B cell (primary cell): ENCODE measurements at regions not wholly inside any gene's neighbourhood (a gene's known extent, or its start where the extent isn't known, plus 50 kb on each side); places are given as distances from the start of the nearest gene placed in this dataset.

Experiments
- ATAC-seq: fragments of 200-7000 bp; cut with Tn5 transposase; one replicate; pipeline ENCODE4 v1.10.0; 2021; ENCODE audit warnings: low read depth, mild to moderate bottlenecking, moderate number of reproducible peaks, moderate library complexity
- CTCF ChIA-PET: fragments of 350-600 bp; sonication (Branson Sonifier 250); formaldehyde crosslinking; loops from one replicate; lab custom pipeline; 2021; ENCODE audit warnings: antibody characterized with exemption, inconsistent platforms; lab: Charles Lee
- POLR2A ChIA-PET: fragments of 350-600 bp; sonication (Branson Sonifier 250); formaldehyde crosslinking; loops from one replicate; lab custom pipeline; 2021; ENCODE audit warnings: antibody characterized with exemption; lab: Charles Lee
- DNase-seq: peaks from one replicate; pipeline ENCODE4 v3.0.0; 2013
- H2AFZ ChIP-seq: 2 replicates; pipeline ENCODE4 v1.6.1; 2012; ENCODE audit warnings: mild to moderate bottlenecking, low read depth, low read length; ENCODE audit not compliant: insufficient read depth, poor library complexity, severe bottlenecking
- H3K27ac ChIP-seq, 2 donors: 1 replicate in 1 of 2; 2 replicates in 1 of 2; pipeline ENCODE4 v1.5.1; 2012 to 2013; ENCODE audit warnings: low read length in 2 of 2, mild to moderate bottlenecking in 2 of 2, moderate library complexity in 1 of 2
- H3K27me3 ChIP-seq, 4 experiments: fragments of 200-600 bp in 1 of 4; sonication (generic) in 1 of 4; replicated peaks in 1 of 4; 1 replicate in 2 of 4; 2 replicates in 2 of 4; pipeline versions ENCODE4 v1.6.1 to v1.7.0; 2013 to 2016; ENCODE audit warnings: low read length in 3 of 4, mild to moderate bottlenecking in 2 of 4, mixed read lengths in 1 of 4, moderate library complexity in 1 of 4; ENCODE audit not compliant: insufficient read depth in 4 of 4, control insufficient read depth in 3 of 4; ENCODE audit errors: control extremely low read depth in 1 of 4
- H3K36me3 ChIP-seq, 2 experiments: replicated peaks in 1 of 2; 1 replicate in 1 of 2; 2 replicates in 1 of 2; pipeline versions ENCODE4 v1.6.1 to v1.7.1; 2013; ENCODE audit warnings: low read length in 1 of 2; ENCODE audit not compliant: insufficient read depth in 2 of 2, control insufficient read depth in 1 of 2; ENCODE audit errors: control extremely low read depth in 1 of 2, extremely low read depth in 1 of 2
- H3K4me1 ChIP-seq, 2 donors: fragments of 200-600 bp in 1 of 2; sonication (generic) in 1 of 2; 1 replicate in 1 of 2; 2 replicates in 1 of 2; pipeline versions ENCODE4 v1.5.1 to v1.6.1; 2013 to 2017; ENCODE audit warnings: low read length in 2 of 2; ENCODE audit not compliant: control insufficient read depth in 2 of 2, insufficient read depth in 2 of 2
- H3K4me2 ChIP-seq: replicated peaks from 2 replicates; pipeline ENCODE3; 2012; ENCODE audit warnings: mild to moderate bottlenecking, low read depth, low read length; ENCODE audit not compliant: poor library complexity, severe bottlenecking
- H3K4me3 ChIP-seq, 5 experiments: fragments of 200-600 bp in 1 of 5; sonication (generic) in 1 of 5; 1 replicate in 3 of 5; 2 replicates in 2 of 5; pipeline versions ENCODE4 v1.5.1 to v1.7.0; 2011 to 2016; ENCODE audit warnings: low read length in 4 of 5, mild to moderate bottlenecking in 4 of 5, low read depth in 2 of 5, control low read depth in 1 of 5, moderate library complexity in 1 of 5; ENCODE audit not compliant: insufficient read depth in 1 of 5; ENCODE audit errors: control extremely low read depth in 1 of 5, extremely low read depth in 1 of 5
- H3K79me2 ChIP-seq: fragments of 200-600 bp; sonication (generic); one replicate; pipeline ENCODE4 v1.6.0; 2016; ENCODE audit warnings: low read length; ENCODE audit not compliant: control insufficient read depth, insufficient read depth
- H3K9ac ChIP-seq: fragments of 200-600 bp; sonication (generic); 2 replicates; pipeline ENCODE4 v1.6.1; 2017; ENCODE audit warnings: mild to moderate bottlenecking, low read length, moderate library complexity
- H3K9me3 ChIP-seq, 3 donors: one replicate each; pipeline versions ENCODE4 v1.6.1 to v1.7.1; 2013; ENCODE audit warnings: low read length in 2 of 3; ENCODE audit not compliant: control insufficient read depth in 2 of 3, insufficient read depth in 1 of 3; ENCODE audit errors: control extremely low read depth in 1 of 3
- H4K20me1 ChIP-seq: 2 replicates; pipeline ENCODE4 v1.6.0; 2012; ENCODE audit warnings: mild to moderate bottlenecking, low read length; ENCODE audit not compliant: insufficient read depth, control insufficient read depth, poor library complexity, severe bottlenecking
- H3K27ac Mint-ChIP-seq: one replicate; pipeline ENCODE4 v1.8.0; 2021; ENCODE audit warnings: mixed read lengths
- H3K27me3 Mint-ChIP-seq: one replicate; pipeline ENCODE4 v1.8.0; 2021; ENCODE audit warnings: mixed read lengths
- H3K4me1 Mint-ChIP-seq: one replicate; pipeline ENCODE4 v1.8.0; 2021; ENCODE audit warnings: mixed read lengths
- H3K4me3 Mint-ChIP-seq: one replicate; pipeline ENCODE4 v1.8.0; 2021; ENCODE audit warnings: mixed read lengths
- H3K9me3 Mint-ChIP-seq: one replicate; pipeline ENCODE4 v1.8.0; 2022; ENCODE audit warnings: mixed read lengths; ENCODE audit not compliant: insufficient read depth
- CTCF ChIP-seq: fragments of 200-600 bp; IDR thresholded peaks from one replicate; pipeline ENCODE4 v1.8.0; 2022; ENCODE audit warnings: antibody characterized with exemption, mild to moderate bottlenecking
- EZH2 ChIP-seq: IDR thresholded peaks from 2 replicates; pipeline ENCODE4 v1.6.1; 2012; ENCODE audit warnings: borderline replicate concordance, low read depth, mild to moderate bottlenecking, moderate library complexity, low read length; ENCODE audit not compliant: insufficient read depth, poor library complexity, severe bottlenecking
- WGBS: methylation state at CpG from one replicate; pipeline ENCODE4 v1.1.5; 2013; ENCODE audit warnings: missing lambda C conversion rate; ENCODE audit not compliant: insufficient coverage; 5-methylcytosine and 5-hydroxymethylcytosine counted together
- intact Hi-C: fragments of 100-400 bp; cut with micrococcal nuclease; formaldehyde crosslinking; loops from one replicate; pipeline ENCODE4 v1.10.0; 2022

DNA sequence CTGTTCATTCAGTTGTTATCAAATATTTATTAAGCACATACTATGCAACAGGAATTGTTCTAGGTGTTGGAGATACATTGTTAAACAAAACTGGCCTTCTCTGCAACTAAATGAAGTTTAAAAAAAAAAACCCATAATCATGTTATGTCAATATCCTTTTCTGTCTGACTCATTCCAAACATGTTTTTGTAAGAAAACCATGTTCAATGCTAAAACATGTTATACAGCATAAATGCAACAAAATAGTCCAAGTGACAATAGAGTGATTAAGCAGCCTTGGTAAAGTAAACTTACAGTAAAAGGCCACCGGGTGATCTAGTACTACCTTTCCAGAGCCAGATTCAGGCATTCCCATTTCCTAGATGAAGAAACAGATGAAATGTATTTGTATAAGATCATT is 278.0 kb upstream of the NECTIN3 start:
- CTCF ChIA-PET: no interaction called here
- Mint-ChIP-seq H3K27me3 (peaks cover 3% of the 10 kb centered on the region), H3K9me3 (no peaks in the 10 kb centered on the region)

DNA sequence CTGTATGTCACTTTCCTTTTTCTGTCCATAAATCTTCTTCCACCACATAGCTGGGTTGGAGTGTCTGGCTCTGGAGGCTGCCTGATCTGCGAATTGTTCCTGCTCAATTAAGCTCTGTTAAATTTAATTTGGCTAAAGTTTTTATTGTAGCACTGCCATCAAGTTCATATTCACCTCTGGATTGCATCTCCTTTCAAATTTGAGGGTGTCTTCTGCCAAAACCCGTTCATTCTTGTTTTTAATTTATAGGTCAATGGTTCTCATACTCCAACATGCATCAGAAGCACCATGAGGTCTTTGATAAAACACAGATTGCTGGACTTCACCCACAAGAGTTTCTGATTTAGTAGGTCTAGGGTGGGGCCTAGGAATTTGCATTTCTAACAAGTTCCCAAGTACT is 276.5 kb upstream of the NECTIN3 start:
- POLR2A ChIA-PET: no interaction called here
- H3K27ac Mint-ChIP-seq: no peak overlapping the region
- Histone ChIP-seq H3K4me1 (no peaks in the 10 kb centered on the region), H3K79me2 (no peaks in the 10 kb centered on the region), H3K4me2 (no peak overlapping the region), H2AFZ (no peak overlapping the region), H3K27ac (no peak overlapping the region), H3K9me3 (no peaks in the 10 kb centered on the region), H3K36me3 (no peaks in the 10 kb centered on the region), H4K20me1 (no peaks in the 10 kb centered on the region), H3K9ac (no peak overlapping the region), H3K27me3 (no peaks in the 10 kb centered on the region), H3K4me3 (no peak overlapping the region)
- no CpG with 5 or more reads among the region's 2 CpGs for WGBS
- TF ChIP-seq EZH2: no peak
- no peak for TF ChIP-seq CTCF
- no peak overlapping the region for H3K4me3 Mint-ChIP-seq
- ATAC-seq (no peak), DNase-seq (no peak)
- no peaks in the 10 kb centered on the region for H3K4me1 Mint-ChIP-seq
- H3K9me3 Mint-ChIP-seq: no peaks in the 10 kb centered on the region
- H3K27me3 Mint-ChIP-seq: peaks cover 3% of the 10 kb centered on the region
- intact Hi-C loops: no loop called here
- CTCF ChIA-PET: no interaction called here

More for the DNA sequence above, 278.0 kb upstream of the NECTIN3 start:
- Mint-ChIP-seq H3K27ac (no peak overlapping the region), H3K4me1 (no peaks in the 10 kb centered on the region), H3K4me3 (no peak overlapping the region)
- H3K36me3 ChIP-seq: no peaks in the 10 kb centered on the region
- H3K79me2 ChIP-seq: no peaks in the 10 kb centered on the region
- POLR2A ChIA-PET: no interaction called here
- no peak overlapping the region for H2AFZ ChIP-seq
- no peak overlapping the region for H3K4me3 ChIP-seq
- H3K4me2 ChIP-seq: no peak overlapping the region
- H3K4me1 ChIP-seq: no peaks in the 10 kb centered on the region
- no peaks in the 10 kb centered on the region for H3K9me3 ChIP-seq
- no peaks in the 10 kb centered on the region for H3K27me3 ChIP-seq
- ATAC-seq (no peak), DNase-seq (no peak)
- no CpG with 5 or more reads among the region's 1 CpG for WGBS
- H3K27ac ChIP-seq: no peak overlapping the region
- TF ChIP-seq EZH2 (no peak), CTCF (no peak)
- intact Hi-C loops: no loop called here
- H3K9ac ChIP-seq: no peak overlapping the region
- H4K20me1 ChIP-seq: no peaks in the 10 kb centered on the region
